ENCODE measurements at regions not wholly inside any gene's neighbourhood (a gene's known extent, or its start where the extent isn't known, plus 50 kb on each side); places are given as distances from the start of the nearest gene placed in this dataset.

DNA sequence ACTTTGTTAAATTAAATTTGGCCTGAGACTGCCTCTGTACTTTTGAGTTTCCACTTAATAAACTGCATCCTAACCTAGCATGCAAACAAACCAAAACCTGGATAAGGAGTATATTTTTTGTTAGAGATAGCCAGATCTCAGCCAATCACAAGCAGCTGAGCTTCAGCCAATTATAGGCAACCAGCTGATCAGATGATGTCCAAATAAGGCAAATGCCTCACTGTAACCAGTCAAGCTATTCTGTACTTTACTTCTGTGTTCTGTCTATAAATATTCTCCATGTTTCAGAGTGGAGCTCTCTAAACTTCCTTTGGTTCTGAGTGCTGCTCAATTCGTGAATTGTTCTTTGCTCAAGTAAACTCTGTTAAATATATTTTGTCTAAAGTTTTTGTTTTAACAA is 194.6 kb upstream of the RGS17 start:
- H3K9ac ChIP-seq (ENCODE audit: insufficient read depth, low read depth, low read length): no peak overlapping the region
- H2AFZ ChIP-seq (ENCODE audit: low read length): no peak overlapping the region
- ChIA-PET POLR2A (no interaction called here), CTCF (ENCODE audit: low intra/inter-chr PET ratio, low total read pairs) (no interaction called here)
- no peak for ATAC-seq
- in situ Hi-C loops (cut with HindIII; ENCODE audit: extremely low pct_ligation_motif_present, low pct_unique_long_range_greater_than_20kb) (no loop called here), intact Hi-C loops (cut with micrococcal nuclease; ENCODE audit: unreplicated experiment) (no loop called here)
- 0% methylated on average over 1 of the region's 1 CpG for WGBS (ENCODE audit: low lambda C conversion rate)
- H3K36me3 ChIP-seq (replicated peaks in 1 of 2; ENCODE audit: control insufficient read depth in 1 of 2, insufficient read depth in 2 of 2, low read length in 2 of 2): no peaks in the 10 kb centered on the region
- BruUV-seq (replicated peaks): no TSS peak
- DNase-seq (ENCODE audit: low spot score): no peak
- no peaks in the 10 kb centered on the region for H3K27me3 ChIP-seq (ENCODE audit: control insufficient read depth in 1 of 2, insufficient read depth in 2 of 2, low read length in 2 of 2)
- no peaks in the 10 kb centered on the region for H4K20me1 ChIP-seq (ENCODE audit: insufficient read depth, low read length)
- H3K4me2 ChIP-seq (ENCODE audit: low read depth, low read length): no peak overlapping the region
- H3K79me2 ChIP-seq (ENCODE audit: insufficient read depth, low read length): no peaks in the 10 kb centered on the region
- H3K4me3 ChIP-seq (replicated peaks in 1 of 3; ENCODE audit: insufficient read depth in 1 of 3, low read depth in 2 of 3, low read length in 3 of 3): no peak overlapping the region
- no peaks in the 10 kb centered on the region for H3K9me3 ChIP-seq (ENCODE audit: low read length)
- TF ChIP-seq HNRNPLL (IDR thresholded peaks at IDR 0.05; ENCODE audit: low read depth, low read length, poor library complexity, severe bottlenecking): no peak
- no peak for TF ChIP-seq ONECUT2 (CRISPR knock-in tag; IDR thresholded peaks at IDR 0.05)
- no peak for TF ChIP-seq RBAK (CRISPR knock-in tag; IDR thresholded peaks at IDR 0.05)
- no peak for TF ChIP-seq ATF3 (CRISPR knock-in tag; IDR thresholded peaks at IDR 0.05)
- TF ChIP-seq, protein P1, sequence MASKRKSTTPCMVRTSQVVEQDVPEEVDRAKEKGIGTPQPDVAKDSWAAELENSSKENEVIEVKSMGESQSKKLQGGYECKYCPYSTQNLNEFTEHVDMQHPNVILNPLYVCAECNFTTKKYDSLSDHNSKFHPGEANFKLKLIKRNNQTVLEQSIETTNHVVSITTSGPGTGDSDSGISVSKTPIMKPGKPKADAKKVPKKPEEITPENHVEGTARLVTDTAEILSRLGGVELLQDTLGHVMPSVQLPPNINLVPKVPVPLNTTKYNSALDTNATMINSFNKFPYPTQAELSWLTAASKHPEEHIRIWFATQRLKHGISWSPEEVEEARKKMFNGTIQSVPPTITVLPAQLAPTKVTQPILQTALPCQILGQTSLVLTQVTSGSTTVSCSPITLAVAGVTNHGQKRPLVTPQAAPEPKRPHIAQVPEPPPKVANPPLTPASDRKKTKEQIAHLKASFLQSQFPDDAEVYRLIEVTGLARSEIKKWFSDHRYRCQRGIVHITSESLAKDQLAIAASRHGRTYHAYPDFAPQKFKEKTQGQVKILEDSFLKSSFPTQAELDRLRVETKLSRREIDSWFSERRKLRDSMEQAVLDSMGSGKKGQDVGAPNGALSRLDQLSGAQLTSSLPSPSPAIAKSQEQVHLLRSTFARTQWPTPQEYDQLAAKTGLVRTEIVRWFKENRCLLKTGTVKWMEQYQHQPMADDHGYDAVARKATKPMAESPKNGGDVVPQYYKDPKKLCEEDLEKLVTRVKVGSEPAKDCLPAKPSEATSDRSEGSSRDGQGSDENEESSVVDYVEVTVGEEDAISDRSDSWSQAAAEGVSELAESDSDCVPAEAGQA (IDR thresholded peaks at IDR 0.05; ENCODE audit: low read depth): no peak
- TF ChIP-seq, protein P1 (CRISPR knock-in tag; IDR thresholded peaks at IDR 0.05; ENCODE audit: borderline replicate concordance): no peak
- TF ChIP-seq LRRFIP1 (CRISPR knock-in tag; conservative IDR thresholded peaks at IDR 0.05): no peak
- TF ChIP-seq SOX5 (CRISPR knock-in tag; IDR thresholded peaks at IDR 0.05; ENCODE audit: borderline replicate concordance): no peak
- no peak for TF ChIP-seq ZNF598 (CRISPR knock-in tag; IDR thresholded peaks at IDR 0.05; ENCODE audit: borderline replicate concordance)
- TF ChIP-seq KDM6A (CRISPR knock-in tag; IDR thresholded peaks at IDR 0.05; ENCODE audit: low read depth): no peak
- no peak for TF ChIP-seq ZNF260 (CRISPR knock-in tag; IDR thresholded peaks at IDR 0.05; ENCODE audit: borderline replicate concordance, low read depth)
- no peak for TF ChIP-seq ZNF382 (CRISPR knock-in tag; IDR thresholded peaks at IDR 0.05; ENCODE audit: borderline replicate concordance)
- H3K4me1 ChIP-seq (ENCODE audit: insufficient read depth, low read length): no peaks in the 10 kb centered on the region
- H3K27ac ChIP-seq (ENCODE audit: extremely low read length, insufficient read depth, low read length): no peak overlapping the region
- FAIRE-seq: no peak
